ENCODE measurements at regions not wholly inside any gene's neighbourhood (a gene's known extent, or its start where the extent isn't known, plus 50 kb on each side); places are given as distances from the start of the nearest gene placed in this dataset.

- DNase-seq, result no peak
- no peaks in the 10 kb centered on the region for H3K27me3 ChIP-seq
- no peaks in the 10 kb centered on the region for H3K4me1 ChIP-seq
- H3K36me3 ChIP-seq, result no peaks in the 10 kb centered on the region
- TF ChIP-seq CTCF (IDR thresholded peaks at IDR 0.05), result no peak
- intact Hi-C loops (cut with DNase I), result no loop called here
- H3K4me3 ChIP-seq, result no peak overlapping the region
- no peaks in the 10 kb centered on the region for H3K9me3 ChIP-seq
- H3K27ac ChIP-seq, result no peak overlapping the region
- no peak overlapping the region for H3K9ac ChIP-seq (ENCODE audit: low read depth in 2 of 2, low read length in 2 of 2)
Measured at GRCh38 chr4:120318196-120318846, 251.7 kb upstream of the MAD2L1 start.

GRCh38 chr4:120317713-120318112 lies 251.1 kb upstream of the MAD2L1 start:
- DNase-seq, result no peak
- no peak overlapping the region for H3K27ac ChIP-seq
- no peaks in the 10 kb centered on the region for H3K27me3 ChIP-seq
- no peak overlapping the region for H3K4me3 ChIP-seq
- no peaks in the 10 kb centered on the region for H3K9me3 ChIP-seq
- TF ChIP-seq CTCF (IDR thresholded peaks at IDR 0.05), result no peak
- intact Hi-C loops (cut with DNase I), result no loop called here
- H3K9ac ChIP-seq (ENCODE audit: low read depth in 2 of 2, low read length in 2 of 2), result no peak overlapping the region
- H3K36me3 ChIP-seq, result no peaks in the 10 kb centered on the region
- no peaks in the 10 kb centered on the region for H3K4me1 ChIP-seq

GRCh38 chr4:120316416-120316815 lies 249.8 kb upstream of the MAD2L1 start:
- no peak for DNase-seq
- TF ChIP-seq CTCF (IDR thresholded peaks at IDR 0.05), result no peak
- H3K9ac ChIP-seq (ENCODE audit: low read depth in 2 of 2, low read length in 2 of 2), result no peak overlapping the region
- intact Hi-C loops (cut with DNase I), result no loop called here
- no peaks in the 10 kb centered on the region for H3K4me1 ChIP-seq
- H3K27me3 ChIP-seq, result no peaks in the 10 kb centered on the region
- no peaks in the 10 kb centered on the region for H3K9me3 ChIP-seq
- H3K27ac ChIP-seq, result no peak overlapping the region
- H3K36me3 ChIP-seq, result no peaks in the 10 kb centered on the region
- H3K4me3 ChIP-seq, result no peak overlapping the region

GRCh38 chr4:120314969-120315368 lies 248.3 kb upstream of the MAD2L1 start:
- H3K4me3 ChIP-seq, result no peak overlapping the region
- no peak overlapping the region for H3K9ac ChIP-seq (ENCODE audit: low read depth in 2 of 2, low read length in 2 of 2)
- no peak overlapping the region for H3K27ac ChIP-seq
- intact Hi-C loops (cut with DNase I), result no loop called here
- no peaks in the 10 kb centered on the region for H3K36me3 ChIP-seq
- no peaks in the 10 kb centered on the region for H3K4me1 ChIP-seq
- no peak for DNase-seq
- H3K9me3 ChIP-seq, result no peaks in the 10 kb centered on the region
- H3K27me3 ChIP-seq, result no peaks in the 10 kb centered on the region
- no peak for TF ChIP-seq CTCF (IDR thresholded peaks at IDR 0.05)

GRCh38 chr4:120304801-120305200 lies 238.2 kb upstream of the MAD2L1 start:
- H3K27ac ChIP-seq, result no peak overlapping the region
- no peak overlapping the region for H3K4me3 ChIP-seq
- H3K36me3 ChIP-seq, result no peaks in the 10 kb centered on the region
- H3K4me1 ChIP-seq, result no peaks in the 10 kb centered on the region
- TF ChIP-seq CTCF (IDR thresholded peaks at IDR 0.05), result no peak
- DNase-seq, result no peak
- H3K9ac ChIP-seq (ENCODE audit: low read depth in 2 of 2, low read length in 2 of 2), result no peak overlapping the region
- no peaks in the 10 kb centered on the region for H3K27me3 ChIP-seq
- no peaks in the 10 kb centered on the region for H3K9me3 ChIP-seq
- intact Hi-C loops (cut with DNase I), result no loop called here
